Stimulated activated CD4-positive, alpha-beta T cell treated with anti-CD3 and anti-CD28 coated beads, Interleukin-4, amount 100 ng/mL, for 48 hours (primary cell): ENCODE measurements at regions not wholly inside any gene's neighbourhood (a gene's known extent, or its start where the extent isn't known, plus 50 kb on each side); places are given as distances from the start of the nearest gene placed in this dataset.

Experiments used
- DNase-seq, 2 donors: peaks; one replicate each; pipeline ENCODE4 v3.0.0-alpha.2; 2020; ENCODE audit warnings: low read depth in 2 of 2

- DNase-seq = no peak
Observed at GRCh38 chr1:218526198-218526580, 181.1 kb downstream of the TGFB2 start.

DNA sequence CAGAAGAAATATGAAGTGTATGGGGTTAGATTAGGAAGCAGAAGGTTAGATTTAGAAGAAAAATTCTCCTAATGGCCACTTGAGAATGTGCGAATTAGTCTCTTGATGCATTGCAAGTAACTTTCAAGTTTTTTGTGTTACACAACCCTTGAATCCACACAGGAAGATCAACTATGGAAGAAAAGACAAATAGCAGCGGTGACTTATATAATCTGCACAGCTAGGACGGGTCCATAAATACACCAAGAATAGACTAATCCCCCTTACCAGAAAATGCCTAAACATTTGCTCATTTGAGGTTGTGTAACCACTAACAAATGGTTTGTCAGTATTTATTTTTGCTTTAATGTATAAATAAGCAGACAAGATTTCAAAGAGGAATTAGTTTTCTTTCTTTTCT, 182.6 kb downstream of the TGFB2 start:
- DNase-seq = no peak

DNA sequence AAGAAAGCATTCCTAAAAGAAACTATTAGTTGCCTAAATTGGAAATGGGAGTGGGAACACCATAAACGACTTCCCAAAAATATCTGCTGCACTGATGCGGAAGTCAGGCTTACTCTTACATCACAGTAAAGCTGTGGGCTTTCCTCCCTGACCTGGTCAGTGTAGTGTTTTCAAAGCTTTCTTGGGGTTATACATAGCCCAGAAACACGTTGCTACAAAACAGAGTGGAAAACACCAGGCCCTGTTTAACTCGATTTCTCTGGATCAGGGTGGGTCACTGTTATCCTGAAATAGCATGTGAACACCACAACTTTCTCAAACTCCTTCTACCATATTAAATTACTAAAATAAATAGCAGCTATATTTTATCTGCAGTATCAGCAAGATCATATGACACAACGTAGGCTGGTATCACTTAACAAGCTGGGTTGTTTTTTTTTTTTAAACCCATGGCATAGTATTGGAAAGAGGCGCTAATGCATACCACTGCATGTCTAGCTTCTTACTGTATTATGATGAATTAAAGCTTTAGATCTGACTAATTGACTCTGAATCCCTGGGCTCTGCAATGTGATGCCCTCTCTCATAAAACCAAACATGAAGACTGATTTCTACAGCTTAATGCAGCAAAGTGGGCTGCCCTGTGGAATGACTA, 184.6 kb downstream of the TGFB2 start:
- no peak for DNase-seq

GRCh38 chr1:218531936-218532335, 186.8 kb downstream of the TGFB2 start:
- DNase-seq = no peak

GRCh38 chr1:218536296-218536986, 191.3 kb downstream of the TGFB2 start:
- DNase-seq = no peak

DNA sequence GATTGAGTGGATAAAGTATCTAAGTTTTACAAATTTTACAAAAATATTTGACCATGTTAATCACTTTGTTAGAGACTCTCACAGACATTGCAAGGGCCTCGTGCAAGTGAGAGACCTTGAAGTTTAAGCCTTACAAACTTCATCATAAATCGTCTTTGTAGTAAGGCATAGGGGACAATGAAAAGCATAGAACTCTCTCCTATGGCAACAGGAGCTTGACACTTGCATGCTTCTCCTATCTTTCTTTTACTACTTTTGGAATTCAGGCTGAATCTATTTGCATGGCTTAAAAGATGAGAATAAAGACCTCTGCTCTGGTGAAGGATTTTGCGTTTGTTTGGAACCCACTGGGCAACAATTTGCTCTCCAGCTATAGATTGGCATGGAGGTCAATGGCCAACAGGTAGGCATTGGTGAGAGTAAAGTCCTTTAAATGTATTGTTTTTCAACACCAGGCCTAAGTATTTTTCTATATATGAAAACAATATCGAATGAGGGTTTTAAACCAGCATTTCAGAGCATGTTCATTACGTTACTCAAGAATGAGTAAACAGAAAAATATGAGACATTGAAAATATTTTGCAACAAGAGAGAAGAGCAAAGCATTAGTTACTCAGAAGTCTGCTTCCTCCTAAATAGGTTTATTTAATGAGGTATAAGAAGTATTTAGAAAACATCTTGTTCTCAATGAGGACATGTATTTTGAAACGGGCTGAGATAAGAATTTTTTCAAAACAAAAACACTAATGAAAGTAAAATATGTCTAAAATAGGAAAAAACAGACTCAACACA, 192.2 kb downstream of the TGFB2 start:
- DNase-seq = no peak

GRCh38 chr1:218538341-218538740, 193.2 kb downstream of the TGFB2 start:
- no peak for DNase-seq

- no peak for DNase-seq
Observed at GRCh38 chr1:218546314-218546713, 201.2 kb downstream of the TGFB2 start.

DNA sequence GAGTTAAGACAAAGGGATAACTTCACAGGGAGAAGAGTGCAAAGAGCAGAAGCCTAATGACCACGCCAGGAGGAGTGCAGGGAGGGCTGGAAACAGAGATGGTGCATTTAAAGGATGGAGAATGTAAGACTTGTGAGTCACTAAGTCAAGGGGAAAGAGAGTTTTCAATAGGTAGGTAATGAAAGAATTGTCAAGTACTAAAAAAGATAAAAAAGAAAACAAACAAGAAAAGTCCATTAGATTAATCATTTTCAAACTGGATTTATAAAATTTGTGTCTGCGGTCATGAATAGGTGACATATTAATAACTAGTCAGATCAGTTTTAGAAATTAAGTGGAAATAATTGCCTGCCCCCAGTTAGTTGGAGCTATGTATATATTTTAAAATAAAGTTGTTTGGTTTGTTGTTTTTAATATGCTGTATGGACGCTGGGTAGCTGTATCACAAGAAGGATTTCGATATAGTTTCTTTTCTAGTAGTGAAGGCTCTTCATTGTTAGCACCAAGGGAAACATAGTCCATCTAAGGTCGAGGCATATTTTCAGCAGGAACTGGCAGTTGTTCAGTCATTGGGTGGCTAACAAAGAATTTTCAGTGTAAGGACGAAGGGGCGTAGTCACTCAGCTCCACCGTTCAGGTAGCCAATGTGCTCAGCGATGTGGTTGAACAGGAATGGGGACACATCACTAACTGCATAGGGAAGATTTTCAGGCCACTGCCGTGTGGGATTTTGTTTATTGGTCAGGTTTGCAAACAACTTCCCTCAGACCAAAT, 203.0 kb downstream of the TGFB2 start:
- no peak for DNase-seq

DNA sequence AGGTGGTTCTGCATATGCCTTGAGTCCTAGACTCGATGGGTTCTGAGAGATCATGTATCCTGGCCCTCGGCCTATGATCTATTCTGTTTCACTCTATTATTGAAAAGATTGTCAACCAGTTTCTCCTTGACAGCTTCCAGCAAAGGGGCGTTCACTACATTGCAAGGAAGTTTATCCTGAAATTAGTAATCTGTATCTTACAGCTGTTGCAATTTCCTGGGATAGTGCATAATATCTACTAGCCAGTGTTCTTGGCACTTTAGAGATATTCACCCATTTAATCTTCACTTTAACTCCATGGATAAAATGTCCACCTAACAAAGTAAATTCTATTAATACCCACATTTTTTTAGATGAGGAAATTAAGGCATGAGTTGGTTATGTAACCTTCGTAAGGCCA, 203.6 kb downstream of the TGFB2 start:
- DNase-seq = no peak

DNA sequence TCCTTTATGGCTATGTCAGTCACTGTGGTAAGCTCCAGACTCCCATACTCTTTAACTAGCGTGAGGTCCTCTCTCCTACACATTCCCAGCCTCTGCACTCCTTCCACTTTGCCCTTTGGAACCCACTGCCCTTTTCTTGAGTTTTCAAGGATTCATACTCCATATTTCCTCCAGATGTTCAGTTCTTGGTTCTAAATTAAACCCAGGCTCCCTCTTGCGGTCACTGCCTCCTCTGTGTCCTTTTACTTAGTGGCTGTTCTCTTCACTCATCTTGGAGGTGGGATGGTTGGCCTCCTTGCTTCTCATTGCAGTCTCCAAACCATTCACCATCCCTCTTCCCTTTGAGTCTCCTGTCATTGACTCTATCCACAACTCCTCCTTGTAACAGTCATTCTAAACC, 208.1 kb downstream of the TGFB2 start:
- no peak for DNase-seq

DNA sequence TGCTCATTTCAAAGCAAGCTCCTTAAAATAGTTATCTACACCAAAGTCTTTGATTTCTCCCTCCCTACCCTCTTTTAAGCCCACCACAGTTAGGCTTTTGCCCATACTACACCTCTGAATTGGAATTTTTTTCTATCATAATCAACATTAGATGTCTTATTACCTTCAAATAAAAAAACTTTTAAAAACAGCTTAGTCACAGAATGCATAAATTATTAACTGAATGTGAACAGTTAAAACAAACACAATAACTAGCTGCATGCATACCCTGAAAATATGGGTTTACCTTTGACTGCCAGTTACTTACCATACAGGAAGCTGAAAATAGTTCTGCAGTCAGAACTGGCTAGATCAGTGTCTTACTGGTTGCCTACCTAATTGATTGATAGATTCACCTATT, 210.9 kb downstream of the TGFB2 start:
- DNase-seq = no peak

DNA sequence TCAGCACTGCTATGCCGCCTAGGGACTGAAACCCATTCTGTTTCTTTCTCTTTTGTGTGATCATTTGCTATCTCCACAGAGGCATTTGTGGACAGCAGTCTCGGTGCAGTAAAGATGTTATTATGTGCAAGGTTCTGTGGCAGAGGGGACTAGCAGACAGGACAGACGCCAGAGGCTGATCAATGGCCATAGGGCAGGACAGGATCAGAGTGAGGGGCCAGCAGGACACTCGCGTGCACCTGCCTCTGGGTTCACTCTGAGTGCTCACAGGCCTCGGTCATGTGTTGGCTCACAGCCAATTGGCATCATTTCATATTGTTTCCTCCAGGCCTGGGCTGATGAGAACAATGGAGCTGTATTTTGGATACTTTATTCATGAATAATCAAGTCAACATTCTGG, 212.6 kb downstream of the TGFB2 start:
- DNase-seq = no peak

DNA sequence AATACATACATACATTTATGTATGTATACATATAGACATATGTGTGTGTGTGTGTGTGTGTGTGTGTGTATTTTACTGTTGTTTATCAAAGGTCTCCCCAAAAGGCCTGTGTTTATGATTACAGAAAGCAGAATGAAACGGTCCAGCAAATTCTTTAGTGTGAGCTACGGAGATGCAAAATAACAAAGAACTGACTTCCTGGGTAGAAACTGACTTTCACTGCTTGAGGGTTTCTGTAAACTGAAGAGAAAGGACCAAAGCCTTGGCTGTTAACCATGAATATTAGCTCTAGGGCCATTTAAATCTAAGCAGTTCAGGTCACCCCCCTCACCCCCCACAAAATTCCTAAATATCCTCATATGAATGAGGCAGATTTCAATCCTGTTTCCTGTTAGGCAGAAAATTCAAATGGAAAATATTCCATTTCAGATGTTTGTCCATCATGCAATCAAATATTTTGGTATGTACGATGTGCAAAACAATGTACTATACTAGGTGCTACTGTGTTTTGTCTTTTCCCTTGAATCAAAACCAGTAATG, 213.2 kb downstream of the TGFB2 start:
- no peak for DNase-seq

- no peak for DNase-seq
Observed at GRCh38 chr1:218565377-218565776, 220.2 kb downstream of the TGFB2 start.

GRCh38 chr1:218568962-218569550, 223.9 kb downstream of the TGFB2 start:
- no peak for DNase-seq

DNA sequence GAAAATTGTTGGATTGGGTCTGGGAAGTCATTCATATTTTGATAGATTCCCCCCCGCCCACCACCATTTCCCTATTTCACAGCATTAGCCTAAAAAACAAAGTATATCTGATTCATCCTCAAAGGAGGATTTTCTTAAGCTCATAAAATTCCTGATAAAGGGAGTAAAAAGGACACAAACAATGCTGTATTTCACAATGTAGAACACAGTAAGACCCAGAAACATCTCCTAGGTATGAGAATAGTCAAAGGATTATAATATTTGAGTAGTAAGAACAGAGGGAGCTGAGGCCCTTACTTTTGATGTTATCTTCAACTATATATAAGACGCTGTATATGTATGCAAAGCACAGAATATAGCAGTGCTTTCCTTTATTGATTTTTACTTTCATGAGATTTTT, 225.3 kb downstream of the TGFB2 start:
- DNase-seq = no peak

DNA sequence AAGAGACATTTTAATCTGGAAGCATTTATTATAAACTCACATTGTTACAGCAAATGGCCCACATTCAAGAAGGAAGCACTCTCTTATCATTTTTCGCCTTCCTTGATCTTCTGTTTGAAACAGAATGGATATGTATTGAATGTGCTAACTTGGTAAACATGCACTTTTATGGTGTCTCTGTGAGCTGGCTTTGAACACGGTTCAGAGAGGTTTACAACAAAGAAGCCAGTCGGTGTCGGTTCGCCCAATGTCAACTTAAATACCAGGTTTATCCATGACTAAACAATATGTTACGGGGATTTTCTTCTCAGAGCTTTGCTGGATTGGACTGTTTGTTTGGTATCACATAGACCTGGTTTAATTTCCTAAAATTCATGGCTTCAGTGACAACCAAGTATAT, 226.4 kb downstream of the TGFB2 start:
- no peak for DNase-seq

- no peak for DNase-seq
Observed at GRCh38 chr1:218572050-218572449, 226.9 kb downstream of the TGFB2 start.

GRCh38 chr1:218573925-218574324, 228.8 kb downstream of the TGFB2 start:
- no peak for DNase-seq

- DNase-seq = no peak
Observed at GRCh38 chr1:218575079-218575478, 229.9 kb downstream of the TGFB2 start.

GRCh38 chr1:218575856-218576255, 230.7 kb downstream of the TGFB2 start:
- DNase-seq = no peak
